ENCODE measurements at regions not wholly inside any gene's neighbourhood (a gene's known extent, or its start where the extent isn't known, plus 50 kb on each side); places are given as distances from the start of the nearest gene placed in this dataset.

DNA sequence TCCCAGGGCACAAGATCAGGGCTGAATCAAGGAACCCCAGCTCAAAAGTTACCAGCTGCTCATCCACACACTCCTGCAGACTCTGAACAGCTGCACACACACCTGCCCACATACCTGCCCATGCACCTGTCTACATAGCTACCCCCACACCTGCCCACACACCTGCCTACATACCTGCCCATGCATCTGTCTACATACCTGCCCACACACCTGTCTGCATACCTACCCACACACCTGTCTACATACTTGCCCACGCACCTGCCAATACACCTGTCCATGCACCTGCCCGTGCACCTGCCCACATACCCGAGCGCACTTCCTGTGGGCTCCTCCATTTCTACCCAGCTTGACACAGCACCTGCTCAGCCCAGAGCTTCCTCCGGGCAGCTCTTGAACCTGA, 122.8 kb upstream of the AGAP1 start:
- DNase-seq (ENCODE audit: low read depth, low spot score) (no peak), ATAC-seq (no peak)
- Histone ChIP-seq H3K9me3 (ENCODE audit: control insufficient read depth, insufficient read depth, low read depth, low read length) (no peaks in the 10 kb centered on the region), H3K27me3 (ENCODE audit: control insufficient read depth, insufficient read depth, low read length) (peaks cover 5% of the 10 kb centered on the region), H3K4me1 (ENCODE audit: control insufficient read depth, insufficient read depth, low read length) (no peaks in the 10 kb centered on the region), H3K27ac (ENCODE audit: low read length) (no peak overlapping the region), H3K36me3 (ENCODE audit: control insufficient read depth, insufficient read depth, low read length) (no peaks in the 10 kb centered on the region), H3K4me3 (ENCODE audit: low read depth in 2 of 2, low read length in 2 of 2) (no peak overlapping the region)
- POLR2A ChIA-PET = no interaction called here
- TF ChIP-seq TCF7L2 (IDR thresholded peaks at IDR 0.05; ENCODE audit: low read depth, low read length) (no peak), SIN3A (IDR thresholded peaks at IDR 0.05; ENCODE audit: borderline replicate concordance, insufficient read depth, low read depth, low read length) (no peak), POLR2AphosphoS5 (IDR thresholded peaks at IDR 0.05; ENCODE audit: low read depth, low read length) (no peak)
- TF ChIP-seq, protein P1, sequence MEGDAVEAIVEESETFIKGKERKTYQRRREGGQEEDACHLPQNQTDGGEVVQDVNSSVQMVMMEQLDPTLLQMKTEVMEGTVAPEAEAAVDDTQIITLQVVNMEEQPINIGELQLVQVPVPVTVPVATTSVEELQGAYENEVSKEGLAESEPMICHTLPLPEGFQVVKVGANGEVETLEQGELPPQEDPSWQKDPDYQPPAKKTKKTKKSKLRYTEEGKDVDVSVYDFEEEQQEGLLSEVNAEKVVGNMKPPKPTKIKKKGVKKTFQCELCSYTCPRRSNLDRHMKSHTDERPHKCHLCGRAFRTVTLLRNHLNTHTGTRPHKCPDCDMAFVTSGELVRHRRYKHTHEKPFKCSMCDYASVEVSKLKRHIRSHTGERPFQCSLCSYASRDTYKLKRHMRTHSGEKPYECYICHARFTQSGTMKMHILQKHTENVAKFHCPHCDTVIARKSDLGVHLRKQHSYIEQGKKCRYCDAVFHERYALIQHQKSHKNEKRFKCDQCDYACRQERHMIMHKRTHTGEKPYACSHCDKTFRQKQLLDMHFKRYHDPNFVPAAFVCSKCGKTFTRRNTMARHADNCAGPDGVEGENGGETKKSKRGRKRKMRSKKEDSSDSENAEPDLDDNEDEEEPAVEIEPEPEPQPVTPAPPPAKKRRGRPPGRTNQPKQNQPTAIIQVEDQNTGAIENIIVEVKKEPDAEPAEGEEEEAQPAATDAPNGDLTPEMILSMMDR (IDR thresholded peaks at IDR 0.05) = no peak
- TF ChIP-seq, protein P2, sequence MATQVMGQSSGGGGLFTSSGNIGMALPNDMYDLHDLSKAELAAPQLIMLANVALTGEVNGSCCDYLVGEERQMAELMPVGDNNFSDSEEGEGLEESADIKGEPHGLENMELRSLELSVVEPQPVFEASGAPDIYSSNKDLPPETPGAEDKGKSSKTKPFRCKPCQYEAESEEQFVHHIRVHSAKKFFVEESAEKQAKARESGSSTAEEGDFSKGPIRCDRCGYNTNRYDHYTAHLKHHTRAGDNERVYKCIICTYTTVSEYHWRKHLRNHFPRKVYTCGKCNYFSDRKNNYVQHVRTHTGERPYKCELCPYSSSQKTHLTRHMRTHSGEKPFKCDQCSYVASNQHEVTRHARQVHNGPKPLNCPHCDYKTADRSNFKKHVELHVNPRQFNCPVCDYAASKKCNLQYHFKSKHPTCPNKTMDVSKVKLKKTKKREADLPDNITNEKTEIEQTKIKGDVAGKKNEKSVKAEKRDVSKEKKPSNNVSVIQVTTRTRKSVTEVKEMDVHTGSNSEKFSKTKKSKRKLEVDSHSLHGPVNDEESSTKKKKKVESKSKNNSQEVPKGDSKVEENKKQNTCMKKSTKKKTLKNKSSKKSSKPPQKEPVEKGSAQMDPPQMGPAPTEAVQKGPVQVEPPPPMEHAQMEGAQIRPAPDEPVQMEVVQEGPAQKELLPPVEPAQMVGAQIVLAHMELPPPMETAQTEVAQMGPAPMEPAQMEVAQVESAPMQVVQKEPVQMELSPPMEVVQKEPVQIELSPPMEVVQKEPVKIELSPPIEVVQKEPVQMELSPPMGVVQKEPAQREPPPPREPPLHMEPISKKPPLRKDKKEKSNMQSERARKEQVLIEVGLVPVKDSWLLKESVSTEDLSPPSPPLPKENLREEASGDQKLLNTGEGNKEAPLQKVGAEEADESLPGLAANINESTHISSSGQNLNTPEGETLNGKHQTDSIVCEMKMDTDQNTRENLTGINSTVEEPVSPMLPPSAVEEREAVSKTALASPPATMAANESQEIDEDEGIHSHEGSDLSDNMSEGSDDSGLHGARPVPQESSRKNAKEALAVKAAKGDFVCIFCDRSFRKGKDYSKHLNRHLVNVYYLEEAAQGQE (IDR thresholded peaks at IDR 0.05; ENCODE audit: insufficient read depth in 1 of 2, low read depth in 2 of 2, low read length in 1 of 2) = no peak
- intact Hi-C loops (cut with micrococcal nuclease; ENCODE audit: unreplicated experiment) = no loop called here
- in situ Hi-C loops (cut with HindIII; ENCODE audit: low pct_unique_long_range_greater_than_20kb, low sequenced_read_pairs) = no loop called here
- BruUV-seq (replicated peaks) = no TSS peak
- CTCF ChIA-PET = no interaction called here

DNA sequence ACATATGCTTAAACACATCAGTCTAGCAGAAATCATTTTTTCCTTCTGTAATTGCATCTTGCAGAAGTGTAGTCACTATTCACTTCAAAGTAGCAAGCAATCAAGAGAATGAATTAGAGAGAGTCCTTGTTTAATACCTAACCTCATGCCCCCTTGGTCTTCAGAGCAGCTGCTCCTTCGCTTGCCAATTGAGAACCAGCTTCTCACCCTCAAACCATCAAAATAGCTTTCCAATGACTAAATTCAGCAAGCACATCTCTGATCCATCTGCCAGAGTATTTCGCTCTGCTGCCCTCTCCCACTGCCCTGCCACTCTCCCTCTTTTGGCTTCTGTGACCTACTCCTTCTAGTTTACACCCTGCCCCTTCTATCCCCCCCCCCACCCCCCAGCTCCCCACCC, 120.7 kb upstream of the AGAP1 start:
- TF ChIP-seq, protein P1 (IDR thresholded peaks at IDR 0.05) = no peak
- TF ChIP-seq TCF7L2 (IDR thresholded peaks at IDR 0.05; ENCODE audit: low read depth, low read length) (no peak), POLR2AphosphoS5 (IDR thresholded peaks at IDR 0.05; ENCODE audit: low read depth, low read length) (no peak), SIN3A (IDR thresholded peaks at IDR 0.05; ENCODE audit: borderline replicate concordance, insufficient read depth, low read depth, low read length) (no peak)
- TF ChIP-seq, protein P2 (IDR thresholded peaks at IDR 0.05; ENCODE audit: insufficient read depth in 1 of 2, low read depth in 2 of 2, low read length in 1 of 2) = no peak
- Histone ChIP-seq H3K27me3 (ENCODE audit: control insufficient read depth, insufficient read depth, low read length) (peaks cover 2% of the 10 kb centered on the region), H3K4me1 (ENCODE audit: control insufficient read depth, insufficient read depth, low read length) (no peaks in the 10 kb centered on the region), H3K36me3 (ENCODE audit: control insufficient read depth, insufficient read depth, low read length) (no peaks in the 10 kb centered on the region), H3K27ac (ENCODE audit: low read length) (no peak overlapping the region), H3K4me3 (ENCODE audit: low read depth in 2 of 2, low read length in 2 of 2) (no peak overlapping the region), H3K9me3 (ENCODE audit: control insufficient read depth, insufficient read depth, low read depth, low read length) (no peaks in the 10 kb centered on the region)
- ChIA-PET CTCF (interaction anchor here (0.7 kb wide), 1 partner anchor 144 kb away, joined by 4 read pairs; no protein-coding TSS in a partner anchor), POLR2A (no interaction called here)
- intact Hi-C loops (cut with micrococcal nuclease; ENCODE audit: unreplicated experiment) = no loop called here
- no peak for ATAC-seq
- no TSS peak for BruUV-seq (replicated peaks)
- DNase-seq (ENCODE audit: low read depth, low spot score) = no peak
- in situ Hi-C loops (cut with HindIII; ENCODE audit: low pct_unique_long_range_greater_than_20kb, low sequenced_read_pairs) = no loop called here
